SK-N-SH (cell line): ENCODE measurements at regions not wholly inside any gene's neighbourhood (a gene's known extent, or its start where the extent isn't known, plus 50 kb on each side); places are given as distances from the start of the nearest gene placed in this dataset.

ENCODE experiments used
- CTCF ChIA-PET: fragments of 300-600, 350-600 bp; formaldehyde crosslinking; extraction: SDS; loops from one replicate; lab custom pipeline; 2021; lab: Yijun Ruan, JAX
- POLR2A ChIA-PET: fragments of 350-600 bp; sonication (Branson Sonifier 250); formaldehyde crosslinking; extraction: SDS; loops from one replicate; lab custom pipeline; 2020; ENCODE audit warnings: antibody characterized with exemption, inconsistent platforms; lab: Yijun Ruan, JAX
- DNase-seq: peaks from one replicate; pipeline ENCODE4 v3.0.0; 2012
- H2AFZ ChIP-seq: fragments of 200-600 bp; sonication (generic); 2 replicates; pipeline ENCODE4 v1.8.1; 2016; ENCODE audit warnings: antibody characterized with exemption, mild to moderate bottlenecking, low read depth
- H3F3A ChIP-seq: fragments of 200-600 bp; sonication (generic); replicated peaks from 2 replicates; pipeline ENCODE3; 2016; ENCODE audit warnings: antibody characterized with exemption, mild to moderate bottlenecking; ENCODE audit not compliant: insufficient read depth
- H3K27ac ChIP-seq, 2 experiments: fragments of 200-500 bp in 1 of 2; fragments of 200-600 bp in 1 of 2; sonication (Bioruptor generic) in 1 of 2; sonication (generic), shearing (Covaris generic) in 1 of 2; 2 replicates each; pipeline versions ENCODE4 v1.5.1 to v1.6.1; 2014 to 2016; ENCODE audit warnings: low read depth in 2 of 2, inconsistent platforms in 1 of 2, low read length in 1 of 2, mild to moderate bottlenecking in 1 of 2, mixed read lengths in 1 of 2
- H3K27me3 ChIP-seq: fragments of 200-600 bp; sonication (generic), shearing (Covaris generic); 2 replicates; pipeline ENCODE4 v1.6.1; 2016; ENCODE audit warnings: mixed run types; ENCODE audit not compliant: insufficient read depth
- H3K36me3 ChIP-seq, 2 experiments: fragments of 200-500 bp in 1 of 2; fragments of 200-600 bp in 1 of 2; sonication (Bioruptor generic) in 1 of 2; sonication (generic) in 1 of 2; replicated peaks in 1 of 2; 2 replicates each; pipeline versions ENCODE3 to v1.5.1; 2014 to 2016; ENCODE audit warnings: low read length in 1 of 2, mild to moderate bottlenecking in 1 of 2; ENCODE audit not compliant: insufficient read depth in 2 of 2, control insufficient read depth in 1 of 2
- H3K4me1 ChIP-seq, 2 experiments: fragments of 200-500 bp in 1 of 2; fragments of 200-600 bp in 1 of 2; sonication (Bioruptor generic) in 1 of 2; sonication (generic), shearing (Covaris generic) in 1 of 2; 2 replicates each; pipeline versions ENCODE4 v1.5.1 to v1.6.1; 2014 to 2016; ENCODE audit warnings: low read depth in 1 of 2, low read length in 1 of 2, mixed run types in 1 of 2; ENCODE audit not compliant: insufficient read depth in 2 of 2, control insufficient read depth in 1 of 2
- H3K4me2 ChIP-seq: fragments of 200-600 bp; sonication (generic), shearing (Covaris generic); 2 replicates; pipeline ENCODE4 v1.6.1; 2017; ENCODE audit warnings: mixed run types
- H3K4me3 ChIP-seq, 2 experiments: fragments of 200-500 bp in 1 of 2; fragments of 200-600 bp in 1 of 2; sonication (Bioruptor generic) in 1 of 2; sonication (generic), shearing (Covaris generic) in 1 of 2; 2 replicates each; pipeline versions ENCODE4 v1.5.1 to v1.8.1; 2014 to 2016; ENCODE audit warnings: low read depth in 2 of 2, inconsistent platforms in 1 of 2, low read length in 1 of 2, mild to moderate bottlenecking in 1 of 2, mixed read lengths in 1 of 2, moderate library complexity in 1 of 2
- H3K79me2 ChIP-seq: fragments of 200-600 bp; sonication (generic); 2 replicates; pipeline ENCODE4 v1.8.1; 2017; ENCODE audit warnings: mild to moderate bottlenecking; ENCODE audit not compliant: insufficient read depth
- H3K9ac ChIP-seq: fragments of 200-600 bp; sonication (generic); 2 replicates; pipeline ENCODE4 v1.6.1; 2017; ENCODE audit warnings: mixed run types
- H3K9me2 ChIP-seq: fragments of 200-600 bp; sonication (generic); 2 replicates; pipeline ENCODE4 v1.6.1; 2017; ENCODE audit warnings: mixed run types
- H3K9me3 ChIP-seq: fragments of 200-600 bp; sonication (generic); 2 replicates; pipeline ENCODE4 v1.6.1; 2017; ENCODE audit warnings: mixed run types, mild to moderate bottlenecking, moderate library complexity
- H4K20me1 ChIP-seq: fragments of 200-600 bp; sonication (generic); 2 replicates; pipeline ENCODE4 v1.6.1; 2017; ENCODE audit warnings: mild to moderate bottlenecking, mixed run types; ENCODE audit not compliant: insufficient read depth
- CHD2 ChIP-seq: fragments of 150-350 bp; IDR thresholded peaks from 2 replicates; pipeline ENCODE4 v1.6.1; 2018; ENCODE audit warnings: low read length; ENCODE audit not compliant: partially characterized antibody
- EP300 ChIP-seq, 2 experiments: IDR thresholded peaks; 2 replicates each; pipeline versions ENCODE4 v1.4.0 to v1.6.1; 2012; ENCODE audit warnings: borderline replicate concordance in 1 of 2, low read depth in 1 of 2, low read length in 1 of 2
- FOXM1 ChIP-seq: IDR thresholded peaks from 2 replicates; pipeline ENCODE4 v1.4.0; 2012; ENCODE audit warnings: low read depth, mild to moderate bottlenecking
- GATA2 ChIP-seq: sonication (generic); formaldehyde crosslinking; IDR thresholded peaks from 2 replicates; pipeline ENCODE4 v1.5.0; 2020; ENCODE audit warnings: mild to moderate bottlenecking, missing genetic modification reagents
- MXI1 ChIP-seq: IDR thresholded peaks from 2 replicates; pipeline ENCODE4 v1.6.1; 2012; ENCODE audit warnings: mild to moderate bottlenecking, low read depth, low read length, improper control_type of control experiment
- POLR2AphosphoS5 ChIP-seq: IDR thresholded peaks from 2 replicates; pipeline ENCODE4 v1.6.1; 2012; ENCODE audit warnings: low read depth, low read length
- RXRA ChIP-seq: IDR thresholded peaks from 2 replicates; pipeline ENCODE4 v1.4.0; 2012; ENCODE audit warnings: low read depth, mild to moderate bottlenecking, borderline replicate concordance
- SIN3A ChIP-seq: IDR thresholded peaks from 2 replicates; pipeline ENCODE4 v1.6.1; 2012; ENCODE audit warnings: low read depth, mild to moderate bottlenecking, low read length, moderate library complexity, borderline replicate concordance
- TCF12 ChIP-seq: IDR thresholded peaks from 2 replicates; pipeline ENCODE4 v1.4.0; 2012
- YY1 ChIP-seq: IDR thresholded peaks from 2 replicates; pipeline ENCODE4 v1.4.0; 2012; ENCODE audit warnings: low read depth, mild to moderate bottlenecking
- WGBS: methylation state at CpG from one replicate; pipeline ENCODE4 v1.1.6; 2017; ENCODE audit warnings: low lambda C conversion rate; 5-methylcytosine and 5-hydroxymethylcytosine counted together
- TF ChIP-seq, protein P1 (sequence below): fragments of 200-600 bp; sonication (generic); IDR thresholded peaks from 2 replicates; pipeline ENCODE4 v1.6.1; 2017; ENCODE audit warnings: antibody characterized with exemption, mild to moderate bottlenecking, moderate library complexity
- TF ChIP-seq, protein P2 (sequence below): fragments of 150-350 bp; IDR thresholded peaks from 2 replicates; pipeline ENCODE4 v1.6.1; 2017; ENCODE audit warnings: antibody characterized with exemption, low read length, low read depth, borderline replicate concordance
- TF ChIP-seq, protein P3 (sequence below): IDR thresholded peaks from 2 replicates; pipeline ENCODE4 v1.6.1; 2012; ENCODE audit warnings: mild to moderate bottlenecking, low read depth, low read length, moderate library complexity

DNA sequence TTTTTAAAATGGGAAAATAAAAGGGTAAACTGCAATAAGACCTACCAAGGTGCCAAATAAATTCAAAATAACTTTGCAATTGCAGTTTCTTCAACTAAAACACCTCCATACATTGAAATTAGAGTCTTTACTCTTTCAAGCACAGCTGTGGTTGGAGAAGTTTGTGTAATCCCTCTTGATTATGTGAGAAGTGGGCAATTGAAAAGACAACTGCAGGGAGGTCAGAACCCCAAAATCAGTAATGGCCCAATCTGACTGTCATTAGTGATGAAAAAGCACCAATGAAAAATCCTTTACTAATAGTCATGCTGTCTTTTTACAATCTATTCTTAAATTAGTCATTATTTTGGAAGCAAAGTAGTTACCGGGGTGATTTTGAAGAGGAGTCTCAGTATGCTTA is 116.7 kb upstream of the RGMB start:
- Histone ChIP-seq H3F3A (no peaks in the 10 kb centered on the region), H3K9me3 (no peaks in the 10 kb centered on the region), H3K27me3 (no peaks in the 10 kb centered on the region), H4K20me1 (no peaks in the 10 kb centered on the region), H3K79me2 (no peaks in the 10 kb centered on the region), H3K27ac (no peak overlapping the region), H3K9me2 (no peaks in the 10 kb centered on the region), H3K4me2 (no peak overlapping the region), H3K36me3 (no peaks in the 10 kb centered on the region)
- WGBS, result 93% methylated on average over 1 of the region's 1 CpG
- POLR2A ChIA-PET, result no interaction called here
- no peak for DNase-seq
- TF ChIP-seq TCF12 (no peak), POLR2AphosphoS5 (no peak), CHD2 (no peak), YY1 (no peak), FOXM1 (no peak), EP300 (IDR thresholded peaks at IDR 0.05; ENCODE audit: borderline replicate concordance in 1 of 2, low read depth in 1 of 2, low read length in 1 of 2) (no peak), SIN3A (no peak), MXI1 (no peak), GATA2 (no peak), RXRA (no peak)
- TF ChIP-seq, protein P1, sequence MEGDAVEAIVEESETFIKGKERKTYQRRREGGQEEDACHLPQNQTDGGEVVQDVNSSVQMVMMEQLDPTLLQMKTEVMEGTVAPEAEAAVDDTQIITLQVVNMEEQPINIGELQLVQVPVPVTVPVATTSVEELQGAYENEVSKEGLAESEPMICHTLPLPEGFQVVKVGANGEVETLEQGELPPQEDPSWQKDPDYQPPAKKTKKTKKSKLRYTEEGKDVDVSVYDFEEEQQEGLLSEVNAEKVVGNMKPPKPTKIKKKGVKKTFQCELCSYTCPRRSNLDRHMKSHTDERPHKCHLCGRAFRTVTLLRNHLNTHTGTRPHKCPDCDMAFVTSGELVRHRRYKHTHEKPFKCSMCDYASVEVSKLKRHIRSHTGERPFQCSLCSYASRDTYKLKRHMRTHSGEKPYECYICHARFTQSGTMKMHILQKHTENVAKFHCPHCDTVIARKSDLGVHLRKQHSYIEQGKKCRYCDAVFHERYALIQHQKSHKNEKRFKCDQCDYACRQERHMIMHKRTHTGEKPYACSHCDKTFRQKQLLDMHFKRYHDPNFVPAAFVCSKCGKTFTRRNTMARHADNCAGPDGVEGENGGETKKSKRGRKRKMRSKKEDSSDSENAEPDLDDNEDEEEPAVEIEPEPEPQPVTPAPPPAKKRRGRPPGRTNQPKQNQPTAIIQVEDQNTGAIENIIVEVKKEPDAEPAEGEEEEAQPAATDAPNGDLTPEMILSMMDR, result no peak
- TF ChIP-seq, protein P2, sequence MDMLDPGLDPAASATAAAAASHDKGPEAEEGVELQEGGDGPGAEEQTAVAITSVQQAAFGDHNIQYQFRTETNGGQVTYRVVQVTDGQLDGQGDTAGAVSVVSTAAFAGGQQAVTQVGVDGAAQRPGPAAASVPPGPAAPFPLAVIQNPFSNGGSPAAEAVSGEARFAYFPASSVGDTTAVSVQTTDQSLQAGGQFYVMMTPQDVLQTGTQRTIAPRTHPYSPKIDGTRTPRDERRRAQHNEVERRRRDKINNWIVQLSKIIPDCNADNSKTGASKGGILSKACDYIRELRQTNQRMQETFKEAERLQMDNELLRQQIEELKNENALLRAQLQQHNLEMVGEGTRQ, result no peak
- TF ChIP-seq, protein P3, sequence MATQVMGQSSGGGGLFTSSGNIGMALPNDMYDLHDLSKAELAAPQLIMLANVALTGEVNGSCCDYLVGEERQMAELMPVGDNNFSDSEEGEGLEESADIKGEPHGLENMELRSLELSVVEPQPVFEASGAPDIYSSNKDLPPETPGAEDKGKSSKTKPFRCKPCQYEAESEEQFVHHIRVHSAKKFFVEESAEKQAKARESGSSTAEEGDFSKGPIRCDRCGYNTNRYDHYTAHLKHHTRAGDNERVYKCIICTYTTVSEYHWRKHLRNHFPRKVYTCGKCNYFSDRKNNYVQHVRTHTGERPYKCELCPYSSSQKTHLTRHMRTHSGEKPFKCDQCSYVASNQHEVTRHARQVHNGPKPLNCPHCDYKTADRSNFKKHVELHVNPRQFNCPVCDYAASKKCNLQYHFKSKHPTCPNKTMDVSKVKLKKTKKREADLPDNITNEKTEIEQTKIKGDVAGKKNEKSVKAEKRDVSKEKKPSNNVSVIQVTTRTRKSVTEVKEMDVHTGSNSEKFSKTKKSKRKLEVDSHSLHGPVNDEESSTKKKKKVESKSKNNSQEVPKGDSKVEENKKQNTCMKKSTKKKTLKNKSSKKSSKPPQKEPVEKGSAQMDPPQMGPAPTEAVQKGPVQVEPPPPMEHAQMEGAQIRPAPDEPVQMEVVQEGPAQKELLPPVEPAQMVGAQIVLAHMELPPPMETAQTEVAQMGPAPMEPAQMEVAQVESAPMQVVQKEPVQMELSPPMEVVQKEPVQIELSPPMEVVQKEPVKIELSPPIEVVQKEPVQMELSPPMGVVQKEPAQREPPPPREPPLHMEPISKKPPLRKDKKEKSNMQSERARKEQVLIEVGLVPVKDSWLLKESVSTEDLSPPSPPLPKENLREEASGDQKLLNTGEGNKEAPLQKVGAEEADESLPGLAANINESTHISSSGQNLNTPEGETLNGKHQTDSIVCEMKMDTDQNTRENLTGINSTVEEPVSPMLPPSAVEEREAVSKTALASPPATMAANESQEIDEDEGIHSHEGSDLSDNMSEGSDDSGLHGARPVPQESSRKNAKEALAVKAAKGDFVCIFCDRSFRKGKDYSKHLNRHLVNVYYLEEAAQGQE, result no peak
- TF ChIP-seq, all 33 proteins: peak for 0
- Histone ChIP-seq H3K9ac (no peak overlapping the region), H3K4me3 (no peak overlapping the region), H3K4me1 (no peaks in the 10 kb centered on the region), H2AFZ (no peak overlapping the region)
- CTCF ChIA-PET, result no interaction called here
